ENCODE measurements at regions not wholly inside any gene's neighbourhood (a gene's known extent, or its start where the extent isn't known, plus 50 kb on each side); places are given as distances from the start of the nearest gene placed in this dataset.
A peak's percentile ranks its signal among the peaks of the same experiment; 100 is the strongest.

GRCh38 chr12:27907766-27908165, 64.8 kb downstream of the PTHLH start:
- DNase-seq (ENCODE audit: low read depth in 2 of 2) = no peak

GRCh38 chr12:27906658-27907473, 65.7 kb downstream of the PTHLH start:
- no peak for DNase-seq (ENCODE audit: low read depth in 2 of 2)

GRCh38 chr12:27906127-27906500, 66.4 kb downstream of the PTHLH start:
- no peak for DNase-seq (ENCODE audit: low read depth in 2 of 2)

- no peak for DNase-seq (ENCODE audit: low read depth in 2 of 2)
These were observed 67.0 kb downstream of the PTHLH start for GRCh38 chr12:27905285-27906126.

- no peak for DNase-seq (ENCODE audit: low read depth in 2 of 2)
These were observed 69.9 kb downstream of the PTHLH start for GRCh38 chr12:27902651-27903050.

GRCh38 chr12:27901959-27902358, 70.6 kb downstream of the PTHLH start:
- DNase-seq (ENCODE audit: low read depth in 2 of 2) = no peak

- DNase-seq (ENCODE audit: low read depth in 2 of 2) = peak in 1 of 2 donors; percentile 52
These were observed 71.3 kb downstream of the PTHLH start for GRCh38 chr12:27900920-27901879.

- no peak for DNase-seq (ENCODE audit: low read depth in 2 of 2)
These were observed 73.3 kb downstream of the PTHLH start for GRCh38 chr12:27899151-27899661.

- no peak for DNase-seq (ENCODE audit: low read depth in 2 of 2)
These were observed 74.5 kb downstream of the PTHLH start for GRCh38 chr12:27898022-27898421.

GRCh38 chr12:27896419-27896990, 76.0 kb downstream of the PTHLH start:
- DNase-seq (ENCODE audit: low read depth in 2 of 2) = no peak

GRCh38 chr12:27894309-27894708, 78.2 kb downstream of the PTHLH start:
- no peak for DNase-seq (ENCODE audit: low read depth in 2 of 2)

- DNase-seq (ENCODE audit: low read depth in 2 of 2) = peak in 1 of 2 donors; percentile 25
These were observed 92.8 kb downstream of the PTHLH start for GRCh38 chr12:27879708-27880107.

GRCh38 chr12:27875677-27876076, 95.6 kb upstream of the MANSC4 start:
- DNase-seq (ENCODE audit: low read depth in 2 of 2) = no peak

GRCh38 chr12:27873010-27873409, 93.0 kb upstream of the MANSC4 start:
- DNase-seq (ENCODE audit: low read depth in 2 of 2) = no peak

- DNase-seq (ENCODE audit: low read depth in 2 of 2) = no peak
These were observed 91.9 kb upstream of the MANSC4 start for GRCh38 chr12:27871946-27872345.

GRCh38 chr12:27870939-27871338, 90.9 kb upstream of the MANSC4 start:
- no peak for DNase-seq (ENCODE audit: low read depth in 2 of 2)

GRCh38 chr12:27869567-27869966, 89.5 kb upstream of the MANSC4 start:
- DNase-seq (ENCODE audit: low read depth in 2 of 2) = no peak

- no peak for DNase-seq (ENCODE audit: low read depth in 2 of 2)
These were observed 88.1 kb upstream of the MANSC4 start for GRCh38 chr12:27868139-27868538.

- peak in 1 of 2 donors; percentile 83 for DNase-seq (ENCODE audit: low read depth in 2 of 2)
These were observed 86.5 kb upstream of the MANSC4 start for GRCh38 chr12:27866373-27867101.

GRCh38 chr12:27865421-27865820, 85.4 kb upstream of the MANSC4 start:
- no peak for DNase-seq (ENCODE audit: low read depth in 2 of 2)
